ENCODE measurements at regions not wholly inside any gene's neighbourhood (a gene's known extent, or its start where the extent isn't known, plus 50 kb on each side); places are given as distances from the start of the nearest gene placed in this dataset.

GRCh38 chr10:25661632-25662031 is 272.4 kb upstream of the MYO3A start:
- TF ChIP-seq CTCF (IDR thresholded peaks at IDR 0.05) (no peak), POLR2A (IDR thresholded peaks at IDR 0.05) (no peak), POLR2AphosphoS5 (IDR thresholded peaks at IDR 0.05) (no peak)

All from breast epithelium (tissue), 3 donors.